ENCODE measurements at regions not wholly inside any gene's neighbourhood (a gene's known extent, or its start where the extent isn't known, plus 50 kb on each side); places are given as distances from the start of the nearest gene placed in this dataset.
"Not testable (repeated sequence)": the region's sequence is repeated elsewhere in the genome, so short reads cannot be mapped to it uniquely, and the experiment has no call there.

DNA sequence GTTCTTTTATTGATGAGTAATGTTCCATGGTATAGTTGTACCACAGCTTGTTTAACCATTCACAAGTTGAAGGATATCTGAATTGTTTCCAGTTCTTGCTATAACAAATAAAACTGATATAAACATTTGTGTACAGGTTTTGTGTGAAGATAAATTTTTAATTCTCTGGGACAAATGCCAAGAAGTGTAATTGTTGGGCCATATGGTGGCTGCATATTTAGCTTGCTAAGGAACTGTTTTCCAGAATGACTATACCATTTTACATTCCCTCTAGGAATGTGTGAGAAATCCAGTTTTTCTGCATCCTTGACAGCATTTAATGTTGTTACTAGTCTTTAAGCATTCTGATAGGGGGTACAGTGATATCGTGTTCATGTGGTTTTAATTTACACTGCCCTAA lies 368.5 kb downstream of the KIF2B start:
- Histone ChIP-seq H3K79me2 (ENCODE audit: control insufficient read depth, insufficient read depth, low read length) (no peaks in the 10 kb centered on the region), H2BK15ac (replicated peaks; ENCODE audit: low read depth) (no peak overlapping the region), H2BK5ac (ENCODE audit: low read length) (no peak overlapping the region), H2AK5ac (ENCODE audit: low read length) (no peak overlapping the region), H3K79me1 (ENCODE audit: low read length) (no peaks in the 10 kb centered on the region), H3K4me2 (ENCODE audit: low read length) (no peak overlapping the region), H3K27ac (ENCODE audit: low read depth, low read length) (no peak overlapping the region), H3K4me1 (ENCODE audit: control insufficient read depth, low read depth, low read length) (no peaks in the 10 kb centered on the region), H3K27me3 (ENCODE audit: insufficient read depth, low read length, poor library complexity) (no peaks in the 10 kb centered on the region), H3K36me3 (ENCODE audit: control insufficient read depth, insufficient read depth, low read length) (no peaks in the 10 kb centered on the region), H4K5ac (ENCODE audit: low read length) (no peak overlapping the region), H2BK120ac (ENCODE audit: low read depth, low read length) (no peak overlapping the region), H3K4me3 (ENCODE audit: low read length) (no peak overlapping the region), H3K18ac (ENCODE audit: low read length) (no peak overlapping the region), H4K8ac (ENCODE audit: low read depth, low read length) (no peak overlapping the region), H3K9ac (ENCODE audit: low read length) (no peak overlapping the region), H3K56ac (ENCODE audit: low read length) (no peak overlapping the region), H3K4ac (ENCODE audit: low read depth, low read length) (no peak overlapping the region), H3K23ac (ENCODE audit: low read length) (no peak overlapping the region)
- no peak for DNase-seq
- no CpG with 5 or more reads among the region's 1 CpG for WGBS (ENCODE audit: extremely low coverage, insufficient coverage, low lambda C conversion rate)

- H4K5ac ChIP-seq (ENCODE audit: low read length), result no peak overlapping the region
- no peak for DNase-seq
- no peak overlapping the region for H2BK5ac ChIP-seq (ENCODE audit: low read length)
- no peak overlapping the region for H3K9ac ChIP-seq (ENCODE audit: low read length)
- no peak overlapping the region for H3K4me3 ChIP-seq (ENCODE audit: low read length)
- no peak overlapping the region for H3K4me2 ChIP-seq (ENCODE audit: low read length)
- H3K23ac ChIP-seq (ENCODE audit: low read length), result no peak overlapping the region
- no peak overlapping the region for H3K4ac ChIP-seq (ENCODE audit: low read depth, low read length)
- no peak overlapping the region for H3K56ac ChIP-seq (ENCODE audit: low read length)
- H2BK120ac ChIP-seq (ENCODE audit: low read depth, low read length), result no peak overlapping the region
- no peak overlapping the region for H2AK5ac ChIP-seq (ENCODE audit: low read length)
- no CpG with 5 or more reads among the region's 1 CpG for WGBS (ENCODE audit: extremely low coverage, insufficient coverage, low lambda C conversion rate)
- H3K36me3 ChIP-seq (ENCODE audit: control insufficient read depth, insufficient read depth, low read length), result no peaks in the 10 kb centered on the region
- no peak overlapping the region for H4K8ac ChIP-seq (ENCODE audit: low read depth, low read length)
- H3K18ac ChIP-seq (ENCODE audit: low read length), result no peak overlapping the region
- H3K27ac ChIP-seq (ENCODE audit: low read depth, low read length), result no peak overlapping the region
- H3K79me1 ChIP-seq (ENCODE audit: low read length), result no peaks in the 10 kb centered on the region
- H3K4me1 ChIP-seq (ENCODE audit: control insufficient read depth, low read depth, low read length), result no peaks in the 10 kb centered on the region
- H2BK15ac ChIP-seq (replicated peaks; ENCODE audit: low read depth), result no peak overlapping the region
- H3K27me3 ChIP-seq (ENCODE audit: insufficient read depth, low read length, poor library complexity), result no peaks in the 10 kb centered on the region
- no peaks in the 10 kb centered on the region for H3K79me2 ChIP-seq (ENCODE audit: control insufficient read depth, insufficient read depth, low read length)
Measured at GRCh38 chr17:54194268-54194667, 371.5 kb downstream of the KIF2B start.

- H2BK5ac ChIP-seq (ENCODE audit: low read length), result no peak overlapping the region
- no peak overlapping the region for H3K27ac ChIP-seq (ENCODE audit: low read depth, low read length)
- H3K9ac ChIP-seq (ENCODE audit: low read length), result no peak overlapping the region
- H3K4me2 ChIP-seq (ENCODE audit: low read length), result no peak overlapping the region
- H4K5ac ChIP-seq (ENCODE audit: low read length), result no peak overlapping the region
- no peak overlapping the region for H2BK120ac ChIP-seq (ENCODE audit: low read depth, low read length)
- no peak overlapping the region for H3K23ac ChIP-seq (ENCODE audit: low read length)
- no peak overlapping the region for H3K18ac ChIP-seq (ENCODE audit: low read length)
- H4K8ac ChIP-seq (ENCODE audit: low read depth, low read length), result no peak overlapping the region
- H3K56ac ChIP-seq (ENCODE audit: low read length), result no peak overlapping the region
- no peak overlapping the region for H3K4me3 ChIP-seq (ENCODE audit: low read length)
- H2AK5ac ChIP-seq (ENCODE audit: low read length), result no peak overlapping the region
- H3K4me1 ChIP-seq (ENCODE audit: control insufficient read depth, low read depth, low read length), result no peaks in the 10 kb centered on the region
- no peaks in the 10 kb centered on the region for H3K79me2 ChIP-seq (ENCODE audit: control insufficient read depth, insufficient read depth, low read length)
- no peaks in the 10 kb centered on the region for H3K27me3 ChIP-seq (ENCODE audit: insufficient read depth, low read length, poor library complexity)
- DNase-seq, result no peak
- no peaks in the 10 kb centered on the region for H3K36me3 ChIP-seq (ENCODE audit: control insufficient read depth, insufficient read depth, low read length)
- H2BK15ac ChIP-seq (replicated peaks; ENCODE audit: low read depth), result no peak overlapping the region
- no peaks in the 10 kb centered on the region for H3K79me1 ChIP-seq (ENCODE audit: low read length)
- WGBS (ENCODE audit: extremely low coverage, insufficient coverage, low lambda C conversion rate), result 100% methylated on average over 2 of the region's 3 CpGs
- no peak overlapping the region for H3K4ac ChIP-seq (ENCODE audit: low read depth, low read length)
Measured at GRCh38 chr17:54196751-54197150, 374.0 kb downstream of the KIF2B start.

- not testable (repeated sequence) for H3K56ac ChIP-seq (ENCODE audit: low read length); H2BK5ac ChIP-seq (ENCODE audit: low read length); H4K8ac ChIP-seq (ENCODE audit: low read depth, low read length); H2BK15ac ChIP-seq (replicated peaks; ENCODE audit: low read depth); H2BK120ac ChIP-seq (ENCODE audit: low read depth, low read length); H3K18ac ChIP-seq (ENCODE audit: low read length); H3K4ac ChIP-seq (ENCODE audit: low read depth, low read length); DNase-seq; H3K23ac ChIP-seq (ENCODE audit: low read length); H3K79me1 ChIP-seq (ENCODE audit: low read length); H3K27me3 ChIP-seq (ENCODE audit: insufficient read depth, low read length, poor library complexity); H3K4me1 ChIP-seq (ENCODE audit: control insufficient read depth, low read depth, low read length); H3K4me2 ChIP-seq (ENCODE audit: low read length); H4K5ac ChIP-seq (ENCODE audit: low read length); H2AK5ac ChIP-seq (ENCODE audit: low read length); H3K9ac ChIP-seq (ENCODE audit: low read length); H3K27ac ChIP-seq (ENCODE audit: low read depth, low read length); H3K4me3 ChIP-seq (ENCODE audit: low read length); H3K36me3 ChIP-seq (ENCODE audit: control insufficient read depth, insufficient read depth, low read length); H3K79me2 ChIP-seq (ENCODE audit: control insufficient read depth, insufficient read depth, low read length)
- no CpG with 5 or more reads among the region's 2 CpGs for WGBS (ENCODE audit: extremely low coverage, insufficient coverage, low lambda C conversion rate)
Measured at GRCh38 chr17:54201380-54201779, 378.7 kb downstream of the KIF2B start.

GRCh38 chr17:54220829-54221228 lies 398.1 kb downstream of the KIF2B start:
- H3K79me1 ChIP-seq (ENCODE audit: low read length), result no peaks in the 10 kb centered on the region
- no peak overlapping the region for H3K56ac ChIP-seq (ENCODE audit: low read length)
- no peak overlapping the region for H2BK120ac ChIP-seq (ENCODE audit: low read depth, low read length)
- no peak overlapping the region for H3K4me2 ChIP-seq (ENCODE audit: low read length)
- no peak for DNase-seq
- H3K23ac ChIP-seq (ENCODE audit: low read length), result no peak overlapping the region
- H3K79me2 ChIP-seq (ENCODE audit: control insufficient read depth, insufficient read depth, low read length), result no peaks in the 10 kb centered on the region
- no peak overlapping the region for H3K9ac ChIP-seq (ENCODE audit: low read length)
- no peak overlapping the region for H3K4me3 ChIP-seq (ENCODE audit: low read length)
- H3K36me3 ChIP-seq (ENCODE audit: control insufficient read depth, insufficient read depth, low read length), result no peaks in the 10 kb centered on the region
- H2BK5ac ChIP-seq (ENCODE audit: low read length), result no peak overlapping the region
- H3K18ac ChIP-seq (ENCODE audit: low read length), result no peak overlapping the region
- H2AK5ac ChIP-seq (ENCODE audit: low read length), result no peak overlapping the region
- H4K8ac ChIP-seq (ENCODE audit: low read depth, low read length), result no peak overlapping the region
- no peak overlapping the region for H3K27ac ChIP-seq (ENCODE audit: low read depth, low read length)
- H4K5ac ChIP-seq (ENCODE audit: low read length), result no peak overlapping the region
- H3K27me3 ChIP-seq (ENCODE audit: insufficient read depth, low read length, poor library complexity), result no peaks in the 10 kb centered on the region
- no peak overlapping the region for H3K4ac ChIP-seq (ENCODE audit: low read depth, low read length)
- H2BK15ac ChIP-seq (replicated peaks; ENCODE audit: low read depth), result no peak overlapping the region
- WGBS (ENCODE audit: extremely low coverage, insufficient coverage, low lambda C conversion rate), result no CpG with 5 or more reads among the region's 1 CpG
- no peaks in the 10 kb centered on the region for H3K4me1 ChIP-seq (ENCODE audit: control insufficient read depth, low read depth, low read length)

- no peaks in the 10 kb centered on the region for H3K79me2 ChIP-seq (ENCODE audit: control insufficient read depth, insufficient read depth, low read length)
- H3K18ac ChIP-seq (ENCODE audit: low read length), result no peak overlapping the region
- H3K4ac ChIP-seq (ENCODE audit: low read depth, low read length), result no peak overlapping the region
- no peak overlapping the region for H2BK15ac ChIP-seq (replicated peaks; ENCODE audit: low read depth)
- no peak overlapping the region for H3K27ac ChIP-seq (ENCODE audit: low read depth, low read length)
- H3K23ac ChIP-seq (ENCODE audit: low read length), result no peak overlapping the region
- no peaks in the 10 kb centered on the region for H3K36me3 ChIP-seq (ENCODE audit: control insufficient read depth, insufficient read depth, low read length)
- DNase-seq, result no peak
- no peak overlapping the region for H2BK120ac ChIP-seq (ENCODE audit: low read depth, low read length)
- no peak overlapping the region for H2BK5ac ChIP-seq (ENCODE audit: low read length)
- no peaks in the 10 kb centered on the region for H3K79me1 ChIP-seq (ENCODE audit: low read length)
- WGBS (ENCODE audit: extremely low coverage, insufficient coverage, low lambda C conversion rate), result no CpG with 5 or more reads among the region's 2 CpGs
- no peak overlapping the region for H4K8ac ChIP-seq (ENCODE audit: low read depth, low read length)
- no peaks in the 10 kb centered on the region for H3K4me1 ChIP-seq (ENCODE audit: control insufficient read depth, low read depth, low read length)
- H2AK5ac ChIP-seq (ENCODE audit: low read length), result no peak overlapping the region
- no peak overlapping the region for H3K56ac ChIP-seq (ENCODE audit: low read length)
- no peak overlapping the region for H3K9ac ChIP-seq (ENCODE audit: low read length)
- H3K27me3 ChIP-seq (ENCODE audit: insufficient read depth, low read length, poor library complexity), result no peaks in the 10 kb centered on the region
- no peak overlapping the region for H3K4me2 ChIP-seq (ENCODE audit: low read length)
- no peak overlapping the region for H3K4me3 ChIP-seq (ENCODE audit: low read length)
- no peak overlapping the region for H4K5ac ChIP-seq (ENCODE audit: low read length)
Measured at GRCh38 chr17:54221499-54221898, 398.8 kb downstream of the KIF2B start.
